Skeletal muscle satellite cell (primary cell): ENCODE measurements at regions not wholly inside any gene's neighbourhood (a gene's known extent, or its start where the extent isn't known, plus 50 kb on each side); places are given as distances from the start of the nearest gene placed in this dataset.

Experiments used
- H3K27me3 ChIP-seq: 2 replicates; pipeline ENCODE4 v1.7.0; 2013; ENCODE audit warnings: low read length; ENCODE audit not compliant: control insufficient read depth, insufficient read depth
- H3K36me3 ChIP-seq: 2 replicates; pipeline ENCODE4 v1.7.0; 2013; ENCODE audit warnings: mild to moderate bottlenecking, control low read depth, low read length; ENCODE audit not compliant: insufficient read depth
- H3K4me1 ChIP-seq: 2 replicates; pipeline ENCODE4 v1.7.0; 2013; ENCODE audit warnings: low read length; ENCODE audit not compliant: control insufficient read depth, insufficient read depth
- H3K4me2 ChIP-seq: 2 replicates; pipeline ENCODE4 v1.7.0; 2013; ENCODE audit warnings: mild to moderate bottlenecking, low read length
- H3K4me3 ChIP-seq: 2 replicates; pipeline ENCODE4 v1.7.0; 2013; ENCODE audit warnings: low read length
- H3K9ac ChIP-seq: 2 replicates; pipeline ENCODE4 v1.7.0; 2013; ENCODE audit warnings: mild to moderate bottlenecking, low read depth, low read length, moderate library complexity
- H3K9me3 ChIP-seq: replicated peaks from 2 replicates; pipeline ENCODE4 v1.7.0; 2013; ENCODE audit warnings: mild to moderate bottlenecking, control low read depth, low read length

DNA sequence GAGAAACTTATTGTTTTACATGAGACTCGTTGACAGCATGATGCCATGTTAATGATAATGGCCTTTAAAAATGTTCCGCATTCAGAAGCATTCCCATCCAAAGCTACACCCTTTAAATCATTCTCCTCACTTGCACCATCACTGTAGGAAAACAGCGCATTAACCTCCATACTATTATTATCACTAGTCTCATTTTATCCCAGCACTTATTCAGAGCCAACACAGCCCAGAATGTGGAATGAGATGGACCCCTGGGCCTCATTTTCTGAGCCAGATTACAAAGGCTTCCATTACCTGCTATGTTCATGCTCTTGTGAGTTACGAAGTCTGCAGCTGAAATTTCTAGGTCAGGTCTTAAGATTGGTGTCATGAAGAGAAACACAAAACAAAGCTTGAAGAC is 159.4 kb downstream of the HS3ST3A1 start:
- H3K4me2 ChIP-seq, result no peak overlapping the region
- H3K4me1 ChIP-seq, result peaks cover 11% of the 10 kb centered on the region
- no peak overlapping the region for H3K4me3 ChIP-seq
- H3K9me3 ChIP-seq, result no peaks in the 10 kb centered on the region
- no peaks in the 10 kb centered on the region for H3K36me3 ChIP-seq
- no peak overlapping the region for H3K9ac ChIP-seq
- H3K27me3 ChIP-seq, result no peaks in the 10 kb centered on the region

DNA sequence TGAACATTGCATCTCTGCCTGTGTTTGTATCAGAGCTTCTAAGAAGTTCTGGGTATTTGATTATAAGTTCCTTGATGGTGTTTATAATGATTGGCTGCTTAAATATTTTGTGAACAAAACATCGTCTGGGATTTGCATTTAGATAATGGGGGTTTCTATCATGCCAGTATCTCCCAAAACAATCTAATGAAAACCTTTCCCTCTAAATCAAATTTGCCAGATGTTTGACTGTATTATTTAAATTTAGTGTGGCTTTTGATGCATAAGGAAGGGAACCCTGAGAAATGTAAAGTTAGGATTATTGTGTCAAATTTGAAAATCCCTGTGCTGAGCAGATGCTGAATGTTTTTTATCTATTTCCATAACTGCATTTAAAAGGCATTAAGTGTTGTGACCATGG is 159.9 kb downstream of the HS3ST3A1 start:
- no peaks in the 10 kb centered on the region for H3K27me3 ChIP-seq
- peaks cover 11% of the 10 kb centered on the region for H3K4me1 ChIP-seq
- no peak overlapping the region for H3K4me3 ChIP-seq
- no peak overlapping the region for H3K9ac ChIP-seq
- H3K9me3 ChIP-seq, result no peaks in the 10 kb centered on the region
- H3K4me2 ChIP-seq, result no peak overlapping the region
- H3K36me3 ChIP-seq, result no peaks in the 10 kb centered on the region

DNA sequence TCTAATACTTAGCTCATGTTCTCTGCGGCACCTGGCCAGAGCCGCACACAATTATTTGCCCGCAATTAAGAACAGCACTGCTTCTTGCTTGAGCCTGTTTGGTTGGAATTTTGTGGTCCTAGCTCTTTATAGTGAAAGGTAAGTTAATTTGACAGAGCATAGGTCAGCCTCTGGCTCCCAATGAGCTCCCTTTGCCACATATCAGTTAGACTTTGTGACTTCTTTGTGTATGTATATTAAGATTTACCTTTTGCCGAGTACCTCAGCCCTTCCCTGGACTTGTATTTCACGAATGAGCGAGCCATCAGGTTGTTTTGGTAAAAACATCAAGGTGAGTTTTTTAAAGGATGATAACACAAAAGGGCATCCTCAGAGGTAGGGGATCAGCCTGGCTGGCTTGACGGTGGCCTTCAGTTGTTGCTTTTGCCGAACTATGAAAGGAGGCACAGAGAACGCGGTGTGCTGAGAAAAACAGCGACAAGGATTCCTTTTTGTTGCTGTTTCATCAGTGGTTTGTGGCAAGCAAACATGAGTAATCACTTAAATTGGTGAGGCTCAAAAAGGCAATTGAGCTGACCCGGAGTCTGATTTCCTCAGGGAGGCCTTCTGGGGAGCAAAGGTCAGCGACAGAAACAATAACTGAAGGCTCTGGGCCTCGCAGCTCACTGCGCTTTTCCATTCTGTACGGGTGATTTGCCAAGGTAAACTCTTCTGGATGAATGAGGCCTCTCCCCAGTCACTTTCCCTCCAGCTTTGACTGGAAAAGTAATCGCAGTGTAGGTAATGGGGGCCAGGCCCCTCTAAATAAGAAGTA is 163.6 kb downstream of the HS3ST3A1 start:
- no peaks in the 10 kb centered on the region for H3K36me3 ChIP-seq

DNA sequence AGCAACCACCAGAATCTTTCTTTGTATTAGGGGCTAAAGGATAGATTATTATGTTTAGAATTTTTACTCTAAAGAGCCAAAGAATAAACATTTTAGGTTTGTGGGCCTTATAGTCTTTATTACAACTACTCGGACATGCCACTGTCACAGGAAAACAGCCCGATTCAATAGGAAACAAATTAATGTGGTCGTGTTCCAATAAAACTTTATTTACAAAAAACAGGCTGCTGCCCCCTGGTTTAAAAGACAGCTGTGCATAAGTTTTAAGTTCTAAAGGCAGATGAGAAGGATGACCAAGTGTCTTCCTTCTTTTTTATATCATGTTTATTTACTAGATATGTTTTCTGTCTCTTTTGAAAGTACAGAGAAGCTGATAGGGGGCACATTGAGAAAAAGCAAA is 166.5 kb downstream of the HS3ST3A1 start:
- H3K9me3 ChIP-seq, result no peaks in the 10 kb centered on the region
- H3K27me3 ChIP-seq, result no peaks in the 10 kb centered on the region
- H3K9ac ChIP-seq, result no peak overlapping the region
- H3K4me3 ChIP-seq, result no peak overlapping the region
- no peaks in the 10 kb centered on the region for H3K36me3 ChIP-seq
- H3K4me2 ChIP-seq, result no peak overlapping the region
- H3K4me1 ChIP-seq, result peaks cover 11% of the 10 kb centered on the region

More for the DNA sequence above, 163.6 kb downstream of the HS3ST3A1 start:
- Histone ChIP-seq H3K4me1 (peaks cover 11% of the 10 kb centered on the region), H3K27me3 (no peaks in the 10 kb centered on the region), H3K4me2 (peak overlapping the region; percentile 9), H3K9ac (no peak overlapping the region), H3K9me3 (no peaks in the 10 kb centered on the region), H3K4me3 (no peak overlapping the region)

DNA sequence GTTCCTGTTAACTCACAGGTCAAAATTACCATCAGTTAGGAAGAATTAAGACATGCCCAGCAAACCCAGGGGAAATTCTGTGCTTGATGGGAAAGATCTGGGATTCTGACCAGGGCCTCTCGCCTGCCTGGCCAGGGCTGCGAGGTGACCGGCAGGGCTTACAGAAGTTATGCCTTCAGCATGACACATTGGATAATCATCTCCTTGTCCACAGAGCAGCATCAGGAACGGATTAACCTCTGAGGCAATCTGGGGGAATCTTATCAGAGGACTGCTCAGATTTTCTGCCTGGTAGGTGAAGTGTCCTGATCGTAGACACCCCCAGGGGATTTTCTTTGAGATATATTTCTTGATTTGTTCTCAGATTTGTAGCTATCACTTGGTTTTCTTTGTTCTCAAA is 172.5 kb downstream of the HS3ST3A1 start:
- Histone ChIP-seq H3K9me3 (no peaks in the 10 kb centered on the region), H3K4me2 (peak overlapping the region; percentile 0), H3K9ac (no peak overlapping the region), H3K4me1 (peaks cover 14% of the 10 kb centered on the region), H3K4me3 (no peak overlapping the region), H3K36me3 (no peaks in the 10 kb centered on the region), H3K27me3 (no peaks in the 10 kb centered on the region)

DNA sequence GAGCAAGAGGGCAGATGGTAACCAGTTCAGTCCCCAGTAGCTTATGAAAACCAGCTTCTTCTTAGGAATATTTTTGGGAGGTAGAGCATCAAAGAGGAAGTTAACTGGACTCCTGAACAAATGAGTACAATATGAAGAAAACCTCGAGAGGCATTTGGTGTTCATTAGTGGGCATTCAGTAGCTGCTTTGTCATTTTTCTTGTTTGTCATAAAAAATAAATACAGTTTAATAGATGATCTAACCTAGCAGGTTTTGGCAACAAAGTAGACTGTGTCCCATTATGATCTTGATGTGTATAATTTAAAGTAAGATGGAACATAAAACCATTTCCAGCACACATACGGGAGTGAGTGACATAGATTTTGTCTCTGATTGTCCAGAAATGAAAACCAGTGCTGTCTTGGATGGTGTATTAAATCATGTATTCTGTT is 173.1 kb downstream of the HS3ST3A1 start:
- no peaks in the 10 kb centered on the region for H3K36me3 ChIP-seq
- H3K9ac ChIP-seq, result no peak overlapping the region
- H3K27me3 ChIP-seq, result no peaks in the 10 kb centered on the region
- no peak overlapping the region for H3K4me2 ChIP-seq
- H3K9me3 ChIP-seq, result no peaks in the 10 kb centered on the region
- peaks cover 14% of the 10 kb centered on the region for H3K4me1 ChIP-seq
- H3K4me3 ChIP-seq, result no peak overlapping the region

DNA sequence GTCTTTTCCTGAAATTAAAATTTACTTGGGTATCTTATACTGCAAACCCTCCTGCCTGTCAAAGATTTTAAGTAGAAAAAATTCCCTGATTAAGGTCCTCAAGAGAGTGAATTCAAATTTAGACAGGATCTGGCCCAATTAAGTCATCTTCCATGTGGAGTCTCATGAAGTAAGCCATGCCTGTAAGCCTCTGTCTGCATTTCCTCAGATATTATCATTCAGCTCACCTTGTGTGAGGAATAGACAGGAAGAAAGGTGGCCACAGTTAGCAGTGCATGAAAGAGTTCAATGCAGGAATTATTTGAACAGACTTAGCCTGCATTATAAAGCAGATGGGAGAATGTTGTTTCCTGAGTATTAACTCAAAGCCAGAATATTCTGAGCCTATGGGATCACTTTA is 174.7 kb downstream of the HS3ST3A1 start:
- H3K4me1 ChIP-seq, result peaks cover 14% of the 10 kb centered on the region
- H3K27me3 ChIP-seq, result no peaks in the 10 kb centered on the region
- no peaks in the 10 kb centered on the region for H3K9me3 ChIP-seq
- no peak overlapping the region for H3K9ac ChIP-seq
- no peak overlapping the region for H3K4me3 ChIP-seq
- no peak overlapping the region for H3K4me2 ChIP-seq
- no peaks in the 10 kb centered on the region for H3K36me3 ChIP-seq

DNA sequence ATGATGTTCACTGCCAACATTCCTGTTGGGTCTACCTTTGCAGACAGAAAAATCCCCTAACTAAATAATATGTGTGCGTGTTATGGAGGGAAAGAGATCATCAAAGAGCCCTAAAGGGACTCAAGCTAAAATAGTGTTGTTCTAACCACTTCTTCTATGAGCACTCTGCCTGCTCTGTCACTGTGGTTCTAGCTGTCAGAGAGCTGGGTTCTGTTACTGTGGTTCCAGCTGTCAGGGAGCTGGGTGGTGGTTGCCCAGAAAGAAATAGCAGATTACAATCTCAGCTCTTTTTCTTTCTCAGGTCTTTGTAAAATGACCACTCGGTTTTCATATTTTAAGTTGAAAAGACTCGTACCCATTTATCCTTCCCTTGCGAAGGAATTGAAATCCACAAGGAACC is 176.3 kb downstream of the HS3ST3A1 start:
- Histone ChIP-seq H3K9me3 (no peaks in the 10 kb centered on the region), H3K4me1 (peaks cover 29% of the 10 kb centered on the region), H3K27me3 (no peaks in the 10 kb centered on the region), H3K4me3 (no peak overlapping the region), H3K36me3 (no peaks in the 10 kb centered on the region), H3K4me2 (no peak overlapping the region), H3K9ac (no peak overlapping the region)

DNA sequence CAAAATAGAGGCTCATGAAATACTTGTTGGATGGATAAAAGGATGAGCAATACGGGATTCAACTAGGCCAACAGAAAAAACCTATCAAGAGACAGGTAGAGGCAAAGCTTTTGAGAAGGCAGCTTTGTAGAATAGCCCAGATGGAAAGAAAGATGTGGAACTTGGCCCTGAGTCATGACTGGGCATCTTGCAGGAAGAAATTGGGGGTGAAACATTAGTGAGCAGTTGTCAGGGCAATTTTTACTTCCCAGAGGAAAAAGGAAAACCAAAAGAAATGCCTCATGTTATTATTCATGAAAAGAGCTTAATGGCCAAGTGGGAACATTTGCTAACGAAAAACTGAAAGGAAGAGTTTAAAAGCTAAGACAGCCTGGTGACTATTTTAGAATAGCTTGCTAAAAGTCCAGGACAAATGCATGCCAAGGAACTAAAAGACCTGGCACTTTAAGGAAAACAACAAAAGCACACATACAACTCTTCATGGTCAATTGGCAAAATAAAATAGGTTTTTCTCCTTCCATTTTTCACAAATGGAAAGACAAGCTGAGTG is 180.1 kb downstream of the HS3ST3A1 start:
- Histone ChIP-seq H3K4me1 (peaks cover 20% of the 10 kb centered on the region), H3K9me3 (no peaks in the 10 kb centered on the region), H3K4me3 (no peak overlapping the region), H3K4me2 (peak overlapping the region; percentile 17), H3K27me3 (no peaks in the 10 kb centered on the region), H3K36me3 (no peaks in the 10 kb centered on the region), H3K9ac (no peak overlapping the region)

DNA sequence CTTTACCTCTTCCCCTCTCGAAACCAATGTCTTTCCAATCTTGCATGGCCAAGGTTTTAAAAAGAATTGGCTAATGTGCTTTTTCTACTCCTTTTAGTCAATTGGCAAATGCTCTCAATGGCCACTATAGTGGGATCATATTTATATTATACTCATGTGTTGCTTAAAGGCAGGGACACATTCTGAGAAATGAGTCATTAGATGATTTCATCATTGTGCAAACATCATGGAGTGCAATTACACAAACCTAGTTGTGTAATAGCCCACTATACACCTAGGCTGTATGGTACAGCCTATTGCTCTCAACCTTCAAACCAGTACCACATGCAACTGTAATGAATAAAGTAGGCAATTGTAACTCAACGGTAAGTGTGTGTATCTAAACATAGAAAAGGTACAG is 180.9 kb downstream of the HS3ST3A1 start:
- Histone ChIP-seq H3K9me3 (no peaks in the 10 kb centered on the region), H3K9ac (no peak overlapping the region), H3K4me1 (peaks cover 27% of the 10 kb centered on the region), H3K36me3 (no peaks in the 10 kb centered on the region), H3K4me2 (no peak overlapping the region), H3K27me3 (no peaks in the 10 kb centered on the region), H3K4me3 (no peak overlapping the region)

DNA sequence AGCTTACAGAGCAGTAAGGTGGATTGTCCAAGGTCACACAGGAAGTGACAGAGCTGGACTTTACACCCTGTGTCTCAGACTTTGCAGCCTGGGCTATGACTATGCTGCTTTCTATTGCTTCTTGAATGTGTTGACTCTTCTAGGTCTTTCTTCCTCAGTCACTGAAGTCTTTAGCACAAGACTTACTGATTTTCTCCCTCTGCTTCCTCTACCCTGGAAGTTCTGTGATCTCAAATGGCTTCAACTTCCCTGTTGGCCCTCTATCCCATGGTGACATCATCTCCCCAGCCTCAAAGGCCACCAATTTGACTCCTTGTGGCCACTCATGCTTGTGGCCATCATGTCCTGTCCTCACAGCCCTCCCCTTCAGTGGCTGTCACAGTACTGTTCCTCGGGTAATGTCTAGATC is 181.3 kb downstream of the HS3ST3A1 start:
- Histone ChIP-seq H3K9me3 (no peaks in the 10 kb centered on the region), H3K9ac (no peak overlapping the region), H3K27me3 (no peaks in the 10 kb centered on the region), H3K4me3 (no peak overlapping the region), H3K36me3 (no peaks in the 10 kb centered on the region), H3K4me2 (no peak overlapping the region), H3K4me1 (peaks cover 30% of the 10 kb centered on the region)

DNA sequence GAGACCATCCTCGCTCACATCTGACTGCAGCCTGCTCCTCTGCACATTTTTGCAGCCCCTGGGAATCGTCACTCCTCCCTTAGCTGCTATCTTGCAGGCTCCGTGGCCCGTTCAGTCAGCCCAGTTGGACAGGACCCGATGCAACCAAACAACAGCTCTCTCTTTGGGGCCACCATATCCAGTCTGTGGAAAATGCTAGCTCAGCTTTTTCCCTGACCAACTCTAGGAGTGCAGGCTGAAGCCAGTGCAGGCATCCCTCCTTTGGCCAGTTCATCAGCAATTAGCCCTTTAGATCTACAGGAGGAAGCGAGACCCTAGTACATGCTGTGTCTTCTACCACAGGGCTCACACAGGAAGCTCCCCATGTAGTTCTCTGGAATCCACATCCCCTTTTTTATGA is 182.1 kb downstream of the HS3ST3A1 start:
- Histone ChIP-seq H3K9me3 (no peaks in the 10 kb centered on the region), H3K36me3 (no peaks in the 10 kb centered on the region), H3K9ac (no peak overlapping the region), H3K4me2 (no peak overlapping the region), H3K4me1 (peaks cover 30% of the 10 kb centered on the region), H3K4me3 (no peak overlapping the region), H3K27me3 (no peaks in the 10 kb centered on the region)
